ENCODE measurements at regions not wholly inside any gene's neighbourhood (a gene's known extent, or its start where the extent isn't known, plus 50 kb on each side); places are given as distances from the start of the nearest gene placed in this dataset.

- no peak for DNase-seq (ENCODE audit: extremely low read depth in 1 of 2, low read depth in 1 of 2)
These were observed 887.2 kb upstream of the KLHL29 start for GRCh38 chr2:22497789-22498188.

- no peak for DNase-seq (ENCODE audit: extremely low read depth in 1 of 2, low read depth in 1 of 2)
These were observed 885.7 kb upstream of the KLHL29 start for GRCh38 chr2:22499082-22499839.

- DNase-seq (ENCODE audit: extremely low read depth in 1 of 2, low read depth in 1 of 2) = no peak
These were observed 884.4 kb upstream of the KLHL29 start for GRCh38 chr2:22500555-22500935.

- DNase-seq (ENCODE audit: extremely low read depth in 1 of 2, low read depth in 1 of 2) = no peak
These were observed 883.1 kb upstream of the KLHL29 start for GRCh38 chr2:22501851-22502250.

- no peak for DNase-seq (ENCODE audit: extremely low read depth in 1 of 2, low read depth in 1 of 2)
These were observed 871.4 kb upstream of the KLHL29 start for GRCh38 chr2:22513563-22513962.

GRCh38 chr2:22517141-22517540, 867.8 kb upstream of the KLHL29 start:
- no peak for DNase-seq (ENCODE audit: extremely low read depth in 1 of 2, low read depth in 1 of 2)

- DNase-seq (ENCODE audit: extremely low read depth in 1 of 2, low read depth in 1 of 2) = no peak
These were observed 866.3 kb upstream of the KLHL29 start for GRCh38 chr2:22518641-22519040.

GRCh38 chr2:22520369-22521288, 864.4 kb upstream of the KLHL29 start:
- DNase-seq (ENCODE audit: extremely low read depth in 1 of 2, low read depth in 1 of 2) = no peak

- DNase-seq (ENCODE audit: extremely low read depth in 1 of 2, low read depth in 1 of 2) = no peak
These were observed 863.4 kb upstream of the KLHL29 start for GRCh38 chr2:22521620-22522019.

- no peak for DNase-seq (ENCODE audit: extremely low read depth in 1 of 2, low read depth in 1 of 2)
These were observed 859.3 kb upstream of the KLHL29 start for GRCh38 chr2:22525681-22526080.

GRCh38 chr2:22530131-22530530, 854.8 kb upstream of the KLHL29 start:
- no peak for DNase-seq (ENCODE audit: extremely low read depth in 1 of 2, low read depth in 1 of 2)

- no peak for DNase-seq (ENCODE audit: extremely low read depth in 1 of 2, low read depth in 1 of 2)
These were observed 848.8 kb upstream of the KLHL29 start for GRCh38 chr2:22536133-22536532.

GRCh38 chr2:22554453-22554852, 830.5 kb upstream of the KLHL29 start:
- DNase-seq (ENCODE audit: extremely low read depth in 1 of 2, low read depth in 1 of 2) = no peak

GRCh38 chr2:22557406-22557805, 827.6 kb upstream of the KLHL29 start:
- no peak for DNase-seq (ENCODE audit: extremely low read depth in 1 of 2, low read depth in 1 of 2)

GRCh38 chr2:22560021-22560420, 825.0 kb upstream of the KLHL29 start:
- DNase-seq (ENCODE audit: extremely low read depth in 1 of 2, low read depth in 1 of 2) = no peak

GRCh38 chr2:22579341-22579740, 805.6 kb upstream of the KLHL29 start:
- DNase-seq (ENCODE audit: extremely low read depth in 1 of 2, low read depth in 1 of 2) = no peak

- DNase-seq (ENCODE audit: extremely low read depth in 1 of 2, low read depth in 1 of 2) = no peak
These were observed 802.9 kb upstream of the KLHL29 start for GRCh38 chr2:22582107-22582506.

GRCh38 chr2:22596306-22596705, 788.7 kb upstream of the KLHL29 start:
- DNase-seq (ENCODE audit: extremely low read depth in 1 of 2, low read depth in 1 of 2) = no peak

GRCh38 chr2:22600156-22600555, 784.8 kb upstream of the KLHL29 start:
- DNase-seq (ENCODE audit: extremely low read depth in 1 of 2, low read depth in 1 of 2) = no peak

GRCh38 chr2:22600999-22601398, 784.0 kb upstream of the KLHL29 start:
- no peak for DNase-seq (ENCODE audit: extremely low read depth in 1 of 2, low read depth in 1 of 2)

- DNase-seq (ENCODE audit: extremely low read depth in 1 of 2, low read depth in 1 of 2) = no peak
These were observed 780.8 kb upstream of the KLHL29 start for GRCh38 chr2:22604136-22604535.

- no peak for DNase-seq (ENCODE audit: extremely low read depth in 1 of 2, low read depth in 1 of 2)
These were observed 768.9 kb upstream of the KLHL29 start for GRCh38 chr2:22616031-22616430.
